ENCODE measurements at regions not wholly inside any gene's neighbourhood (a gene's known extent, or its start where the extent isn't known, plus 50 kb on each side); places are given as distances from the start of the nearest gene placed in this dataset.

DNA sequence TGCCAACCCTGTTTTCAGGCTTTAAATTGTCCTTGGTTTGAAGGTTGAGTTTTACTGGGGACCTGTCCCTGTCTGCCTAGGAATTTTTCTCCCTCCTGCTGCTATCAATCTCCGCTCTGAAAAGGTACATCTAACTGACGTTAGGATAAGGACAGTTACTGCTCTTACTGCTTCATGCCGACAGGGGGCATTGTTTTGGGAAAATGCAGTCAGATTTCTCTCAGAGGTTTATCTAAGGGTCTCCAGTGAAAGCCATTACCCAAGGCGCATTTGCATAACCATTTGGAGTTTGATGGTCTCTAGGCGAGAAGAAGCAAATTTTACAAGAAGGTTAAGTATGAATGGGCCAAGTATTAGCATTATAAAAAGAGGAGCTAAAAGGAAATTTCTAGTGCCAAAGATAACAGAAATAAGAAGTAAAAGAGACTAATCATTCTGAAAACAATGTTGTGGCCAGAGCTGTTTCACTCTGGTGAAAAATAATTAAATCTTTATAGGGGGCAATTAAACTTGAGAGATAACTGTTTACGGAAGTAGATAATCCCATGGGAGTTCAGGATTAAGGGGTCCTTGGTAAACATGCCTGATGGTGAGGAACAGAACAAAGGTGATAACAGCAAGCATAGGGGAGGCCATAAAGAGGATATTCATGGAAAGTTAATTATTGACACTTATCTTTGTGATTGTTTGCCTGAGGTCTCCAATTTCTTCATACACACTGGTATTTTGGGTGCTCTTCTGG lies 605.0 kb downstream of the MTRR start:
- TF ChIP-seq, protein P1, sequence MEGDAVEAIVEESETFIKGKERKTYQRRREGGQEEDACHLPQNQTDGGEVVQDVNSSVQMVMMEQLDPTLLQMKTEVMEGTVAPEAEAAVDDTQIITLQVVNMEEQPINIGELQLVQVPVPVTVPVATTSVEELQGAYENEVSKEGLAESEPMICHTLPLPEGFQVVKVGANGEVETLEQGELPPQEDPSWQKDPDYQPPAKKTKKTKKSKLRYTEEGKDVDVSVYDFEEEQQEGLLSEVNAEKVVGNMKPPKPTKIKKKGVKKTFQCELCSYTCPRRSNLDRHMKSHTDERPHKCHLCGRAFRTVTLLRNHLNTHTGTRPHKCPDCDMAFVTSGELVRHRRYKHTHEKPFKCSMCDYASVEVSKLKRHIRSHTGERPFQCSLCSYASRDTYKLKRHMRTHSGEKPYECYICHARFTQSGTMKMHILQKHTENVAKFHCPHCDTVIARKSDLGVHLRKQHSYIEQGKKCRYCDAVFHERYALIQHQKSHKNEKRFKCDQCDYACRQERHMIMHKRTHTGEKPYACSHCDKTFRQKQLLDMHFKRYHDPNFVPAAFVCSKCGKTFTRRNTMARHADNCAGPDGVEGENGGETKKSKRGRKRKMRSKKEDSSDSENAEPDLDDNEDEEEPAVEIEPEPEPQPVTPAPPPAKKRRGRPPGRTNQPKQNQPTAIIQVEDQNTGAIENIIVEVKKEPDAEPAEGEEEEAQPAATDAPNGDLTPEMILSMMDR (IDR thresholded peaks at IDR 0.05 in 8 of 11, conservative IDR thresholded peaks at IDR 0.05 in 3 of 11): no peak
- TF ChIP-seq POLR2AphosphoS5 (IDR thresholded peaks at IDR 0.05) (no peak), POLR2A (IDR thresholded peaks at IDR 0.05) (no peak)
